ENCODE measurements at regions not wholly inside any gene's neighbourhood (a gene's known extent, or its start where the extent isn't known, plus 50 kb on each side); places are given as distances from the start of the nearest gene placed in this dataset.

- no peak for FAIRE-seq
Observed at GRCh38 chr17:31745964-31746600, 113.0 kb downstream of the COPRS start.

GRCh38 chr17:31744511-31744951 lies 114.5 kb downstream of the COPRS start:
- TF ChIP-seq CTCF (IDR thresholded peaks at IDR 0.05; ENCODE audit: insufficient read depth, missing control alignments), result no peak
- FAIRE-seq (no peak), DNase-seq (ENCODE audit: insufficient read length, low spot score) (no peak)

More at GRCh38 chr17:31745964-31746600, 113.0 kb downstream of the COPRS start:
- no peak for TF ChIP-seq CTCF (IDR thresholded peaks at IDR 0.05; ENCODE audit: insufficient read depth, missing control alignments)
- no peak for DNase-seq (ENCODE audit: insufficient read length, low spot score)

GRCh38 chr17:31743797-31744196 lies 115.2 kb downstream of the COPRS start:
- no peak for TF ChIP-seq CTCF (IDR thresholded peaks at IDR 0.05; ENCODE audit: insufficient read depth, missing control alignments)
- DNase-seq (ENCODE audit: insufficient read length, low spot score) (no peak), FAIRE-seq (no peak)

GRCh38 chr17:31741371-31741770 lies 117.7 kb downstream of the COPRS start:
- no peak for TF ChIP-seq CTCF (IDR thresholded peaks at IDR 0.05; ENCODE audit: insufficient read depth, missing control alignments)
- no peak for DNase-seq (ENCODE audit: insufficient read length, low spot score)
- no peak for FAIRE-seq

GRCh38 chr17:31740611-31741082 lies 118.4 kb downstream of the COPRS start:
- no peak for FAIRE-seq
- no peak for TF ChIP-seq CTCF (IDR thresholded peaks at IDR 0.05; ENCODE audit: insufficient read depth, missing control alignments)
- DNase-seq (ENCODE audit: insufficient read length, low spot score), result no peak

GRCh38 chr17:31738996-31739699 lies 119.9 kb downstream of the COPRS start:
- no peak for TF ChIP-seq CTCF (IDR thresholded peaks at IDR 0.05; ENCODE audit: insufficient read depth, missing control alignments)
- DNase-seq (ENCODE audit: insufficient read length, low spot score), result no peak
- no peak for FAIRE-seq

GRCh38 chr17:31738488-31738887 lies 120.6 kb downstream of the COPRS start:
- DNase-seq (ENCODE audit: insufficient read length, low spot score) (no peak), FAIRE-seq (no peak)
- no peak for TF ChIP-seq CTCF (IDR thresholded peaks at IDR 0.05; ENCODE audit: insufficient read depth, missing control alignments)

Data from D721Med (cell line).